HG03196 (cell line): ENCODE measurements at regions not wholly inside any gene's neighbourhood (a gene's known extent, or its start where the extent isn't known, plus 50 kb on each side); places are given as distances from the start of the nearest gene placed in this dataset.
"Not testable (repeated sequence)": the region's sequence is repeated elsewhere in the genome, so short reads cannot be mapped to it uniquely, and the experiment has no call there.

Source experiments
- ATAC-seq: cut with Tn5 transposase; IDR thresholded peaks from one replicate; pipeline ENCODE4 v1.9.1; 2021; ENCODE audit not compliant: unreplicated experiment

DNA sequence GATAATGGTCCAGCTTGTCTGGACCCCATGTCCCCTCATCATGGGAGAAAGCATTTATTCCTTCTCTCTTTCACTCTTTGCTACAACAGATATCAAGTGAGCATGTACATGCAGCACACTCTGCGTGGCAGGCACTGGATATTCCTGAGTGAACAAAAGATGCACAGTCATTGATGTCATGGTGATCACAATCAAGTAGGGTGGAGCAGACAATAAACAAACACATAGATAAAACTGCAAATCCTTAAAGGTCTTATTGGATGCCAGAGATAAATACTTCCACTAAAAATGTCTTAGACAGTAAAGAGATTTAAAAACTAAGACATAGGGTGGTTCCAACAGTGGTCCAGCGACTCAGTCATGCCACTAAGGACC lies 178.0 kb downstream of the ZC3H11B start:
- no peak for ATAC-seq

GRCh38 chr1:219434285-219434922 lies 178.5 kb downstream of the ZC3H11B start:
- no peak for ATAC-seq

GRCh38 chr1:219433496-219434131 lies 179.3 kb downstream of the ZC3H11B start:
- ATAC-seq = no peak

- ATAC-seq = no peak
Observed at GRCh38 chr1:219433001-219433400, 179.9 kb downstream of the ZC3H11B start.

DNA sequence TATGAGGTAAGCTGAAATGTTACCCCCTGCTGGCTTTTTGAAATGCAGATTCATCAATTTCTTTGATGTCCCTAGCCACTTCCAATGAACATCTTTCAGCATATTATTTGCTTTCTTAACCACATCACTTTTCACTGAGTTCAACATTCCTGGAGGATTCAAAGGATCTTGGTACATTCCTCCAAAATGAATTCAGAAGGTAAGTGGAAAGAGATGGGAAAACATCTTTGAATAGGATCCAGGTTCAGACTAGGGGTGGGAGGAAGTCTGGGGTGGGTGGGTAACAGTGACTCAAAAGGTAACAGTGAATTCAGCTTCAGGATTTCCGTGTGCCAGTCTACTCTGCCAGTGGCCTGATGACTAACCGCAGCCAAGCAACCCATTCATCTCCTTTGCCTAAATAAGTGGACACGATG lies 180.7 kb downstream of the ZC3H11B start:
- ATAC-seq = no peak

GRCh38 chr1:219430419-219430818 lies 182.5 kb downstream of the ZC3H11B start:
- no peak for ATAC-seq

DNA sequence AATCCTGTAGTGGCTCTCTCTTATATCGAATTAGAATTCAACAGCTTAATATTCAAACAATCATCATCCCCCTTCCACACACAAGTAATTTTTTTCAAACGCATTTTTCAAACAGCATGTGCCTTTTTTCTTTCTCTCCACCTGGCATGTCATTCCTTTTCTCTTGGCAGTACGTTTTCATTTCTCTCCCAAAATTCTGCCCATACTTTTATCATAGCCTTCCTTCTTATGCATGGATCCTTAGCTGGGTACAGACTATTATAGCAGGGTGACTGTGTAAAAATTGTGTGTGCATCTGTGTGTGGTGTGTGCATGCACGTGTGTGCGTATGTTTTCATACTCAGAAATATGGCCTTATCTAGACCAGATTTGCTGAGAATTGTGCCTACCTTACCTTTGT lies 184.3 kb downstream of the ZC3H11B start:
- no peak for ATAC-seq

DNA sequence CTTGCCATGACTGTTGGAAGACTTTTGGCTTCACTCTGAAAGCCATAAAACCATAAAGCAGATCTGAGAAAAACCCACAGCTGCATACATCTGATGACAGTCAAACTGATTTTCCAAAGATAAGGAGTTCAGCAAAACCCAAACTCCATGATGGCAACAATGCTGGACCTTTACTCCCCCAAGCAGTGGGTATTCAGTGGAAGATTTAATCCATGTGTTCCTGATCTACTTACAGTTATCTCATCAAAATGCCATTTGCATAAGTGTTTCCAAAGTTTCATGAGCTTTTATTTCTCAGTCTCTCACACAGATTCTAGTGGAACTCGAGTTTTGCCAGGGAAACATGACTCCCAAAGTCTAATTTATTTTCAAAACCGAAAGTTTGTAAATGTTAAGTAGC lies 184.9 kb downstream of the ZC3H11B start:
- no peak for ATAC-seq

DNA sequence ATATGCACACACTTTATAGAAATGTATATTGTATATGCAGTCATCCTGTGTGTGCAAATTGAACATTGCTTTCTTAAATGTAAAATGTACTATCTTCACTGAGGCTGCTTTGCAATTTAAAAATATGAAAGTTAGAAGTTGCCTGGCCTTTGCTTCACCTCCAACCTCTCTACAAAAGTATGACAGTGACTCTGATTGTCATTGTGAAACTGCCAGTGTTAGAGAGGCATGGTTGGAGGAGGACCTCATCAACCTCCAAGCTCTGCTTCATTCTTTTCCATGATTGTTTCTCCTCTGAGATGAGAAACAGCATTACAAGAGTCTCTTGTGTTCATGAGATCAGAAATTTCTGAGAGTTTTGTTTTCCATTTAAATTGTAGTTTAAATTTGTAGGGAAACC lies 185.5 kb downstream of the ZC3H11B start:
- peak; percentile 47 for ATAC-seq

GRCh38 chr1:219422811-219423598 lies 189.9 kb downstream of the ZC3H11B start:
- ATAC-seq = peak; percentile 53

DNA sequence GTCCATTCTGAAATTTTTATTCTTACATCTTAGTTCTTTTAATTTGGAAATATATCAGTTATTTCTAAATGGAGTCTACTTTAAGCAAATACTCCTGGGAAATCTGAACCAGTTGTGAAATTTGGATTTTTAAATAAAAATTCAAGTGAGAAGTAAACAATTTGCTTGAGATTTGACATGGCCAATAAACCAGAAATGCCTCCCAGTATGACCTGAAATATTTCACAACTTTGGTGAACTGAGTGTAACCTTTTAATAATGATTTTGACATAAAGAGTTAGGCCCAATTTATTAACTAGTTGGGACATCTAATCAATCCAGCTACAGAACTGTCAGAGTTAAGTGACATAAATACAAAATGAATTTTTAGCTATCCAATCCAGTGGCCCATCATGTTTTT lies 192.0 kb downstream of the ZC3H11B start:
- no peak for ATAC-seq

GRCh38 chr1:219419860-219420259 lies 193.0 kb downstream of the ZC3H11B start:
- no peak for ATAC-seq

GRCh38 chr1:219419065-219419464 lies 193.8 kb downstream of the ZC3H11B start:
- ATAC-seq = no peak

- no peak for ATAC-seq
Observed at GRCh38 chr1:219417610-219418009, 195.3 kb downstream of the ZC3H11B start.

GRCh38 chr1:219416598-219417238 lies 196.2 kb downstream of the ZC3H11B start:
- ATAC-seq = peak; percentile 89

DNA sequence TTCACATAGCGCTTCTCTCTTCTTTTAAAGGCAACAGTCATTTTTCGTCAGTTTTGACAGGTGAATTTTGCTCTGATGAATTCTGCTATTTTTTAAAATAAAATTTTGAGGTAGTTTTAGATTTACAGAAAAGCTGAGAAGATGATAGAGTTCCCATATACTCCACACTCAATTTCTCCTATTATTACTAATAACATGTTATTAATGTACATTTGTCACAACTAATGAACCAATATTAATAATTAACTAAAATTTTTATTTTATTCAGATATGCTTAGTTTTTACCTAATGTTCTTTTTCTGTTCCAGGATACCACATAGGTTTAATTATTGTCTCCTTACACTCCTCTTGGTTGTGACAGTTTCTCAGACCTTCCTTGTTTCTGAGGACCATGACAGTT lies 197.0 kb downstream of the ZC3H11B start:
- no peak for ATAC-seq

- no peak for ATAC-seq
Observed at GRCh38 chr1:219415433-219415832, 197.5 kb downstream of the ZC3H11B start.

DNA sequence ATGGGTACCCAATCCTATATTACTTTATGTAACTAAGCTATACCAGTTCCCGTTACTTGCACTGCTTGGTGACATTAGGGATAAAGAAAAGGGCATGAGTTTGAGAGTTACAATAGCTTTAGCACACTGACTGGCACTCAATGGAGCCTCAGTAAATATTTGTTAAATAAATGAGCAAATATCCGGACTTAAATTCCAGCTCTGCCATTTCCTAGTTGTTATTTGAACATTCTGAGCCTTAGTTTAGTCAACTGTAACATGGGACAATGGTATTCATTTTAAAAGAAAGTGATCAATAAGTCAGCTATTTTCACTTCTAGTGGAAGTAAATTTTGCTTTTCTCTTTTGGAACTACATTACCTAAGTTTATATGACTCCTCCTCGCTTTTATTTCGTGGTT lies 198.7 kb downstream of the ZC3H11B start:
- no peak for ATAC-seq

- no peak for ATAC-seq
Observed at GRCh38 chr1:219413536-219413935, 199.4 kb downstream of the ZC3H11B start.

DNA sequence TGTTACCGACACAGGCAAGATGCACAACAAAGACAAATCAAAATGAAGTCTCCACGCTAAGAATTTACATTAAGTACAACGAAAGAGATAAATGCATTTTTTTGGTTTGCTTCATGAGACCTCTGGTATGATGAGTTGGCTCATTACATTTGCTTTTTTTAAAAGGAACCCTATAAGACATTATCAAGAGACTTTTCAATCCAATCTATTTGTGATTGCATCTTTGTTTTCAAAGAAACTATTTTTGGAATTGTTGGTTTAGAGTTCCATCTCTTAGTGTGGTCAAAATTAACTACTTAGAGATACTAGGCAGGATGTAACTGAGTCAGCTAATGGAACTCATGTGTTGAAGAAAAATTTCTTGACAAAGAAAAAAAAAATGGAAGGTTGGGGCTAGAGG lies 200.1 kb downstream of the ZC3H11B start:
- ATAC-seq = no peak

DNA sequence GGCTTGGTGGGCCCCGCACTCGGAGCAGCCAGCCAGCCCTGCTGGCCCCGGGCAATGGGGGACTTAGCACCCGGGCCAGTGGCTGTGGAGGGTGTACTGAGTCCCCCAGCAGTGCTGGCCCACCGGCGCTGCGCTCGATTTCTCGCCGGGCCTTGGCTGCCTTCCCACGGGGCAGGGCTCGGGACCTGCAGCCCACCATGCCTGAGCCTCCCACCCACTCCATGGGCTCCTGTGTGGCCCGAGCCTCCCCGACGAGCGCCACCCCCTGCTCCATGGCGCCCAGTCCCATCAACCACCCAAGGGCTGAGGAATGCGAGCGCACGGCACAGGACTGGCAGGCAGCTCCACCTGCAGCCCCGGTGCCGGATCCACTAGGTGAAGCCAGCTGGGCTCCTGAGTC lies 202.2 kb downstream of the ZC3H11B start:
- not testable (repeated sequence) for ATAC-seq
